ENCODE measurements at regions not wholly inside any gene's neighbourhood (a gene's known extent, or its start where the extent isn't known, plus 50 kb on each side); places are given as distances from the start of the nearest gene placed in this dataset.

DNA sequence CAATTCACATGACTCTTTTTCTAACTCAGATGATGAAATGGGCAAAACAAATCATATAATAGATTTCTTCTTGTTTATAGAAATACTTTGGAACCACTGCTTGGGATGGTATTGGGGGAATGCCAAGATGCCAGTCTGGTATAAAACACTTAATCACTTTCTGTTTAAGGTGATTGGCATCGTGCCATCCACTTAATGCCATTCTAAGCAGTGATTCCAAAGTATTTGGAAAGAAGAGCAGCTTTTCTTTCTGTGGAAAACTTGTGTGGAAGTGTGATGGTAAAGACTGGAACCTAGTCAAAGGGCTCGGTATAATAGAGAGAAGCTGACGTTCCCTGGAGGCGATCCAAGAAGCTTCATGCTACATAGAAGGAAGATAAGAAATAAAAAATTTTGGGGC is 120.6 kb downstream of the TMEM26 start:
- no peak for TF ChIP-seq CTCF (IDR thresholded peaks at IDR 0.05)
- TF ChIP-seq POLR2A (IDR thresholded peaks at IDR 0.05) = no peak
- no peak for TF ChIP-seq POLR2AphosphoS5 (IDR thresholded peaks at IDR 0.05)

All from prostate gland (tissue), 2 donors.